BJ (cell line): ENCODE measurements at regions not wholly inside any gene's neighbourhood (a gene's known extent, or its start where the extent isn't known, plus 50 kb on each side); places are given as distances from the start of the nearest gene placed in this dataset.

ENCODE experiments used
- CTCF ChIA-PET: fragments of 350-600 bp; formaldehyde crosslinking; extraction: SDS; loops from one replicate; lab custom pipeline; 2021; ENCODE audit warnings: antibody characterized with exemption, inconsistent platforms; lab: Yijun Ruan, JAX
- POLR2A ChIA-PET: fragments of 300-600 bp; sonication (Branson Sonifier 250); formaldehyde crosslinking; extraction: SDS; loops from one replicate; lab custom pipeline; 2021; ENCODE audit warnings: antibody characterized with exemption; lab: Charles Lee
- DNase-seq: peaks from one replicate; pipeline ENCODE4 v3.0.0-alpha.2; 2011; ENCODE audit warnings: low read depth
- H3K27me3 ChIP-seq: 2 replicates; pipeline ENCODE4 v1.6.0; 2011; ENCODE audit warnings: low read length; ENCODE audit not compliant: control insufficient read depth, insufficient read depth
- H3K36me3 ChIP-seq: 2 replicates; pipeline ENCODE4 v1.5.1; 2011; ENCODE audit warnings: low read length; ENCODE audit not compliant: control insufficient read depth, insufficient read depth
- H3K4me3 ChIP-seq: 2 replicates; pipeline ENCODE4 v1.5.1; 2011; ENCODE audit warnings: low read depth, mild to moderate bottlenecking, control low read depth, low read length
- CTCF ChIP-seq: IDR thresholded peaks from 2 replicates; pipeline ENCODE4 v1.5.1; 2011; ENCODE audit warnings: low read depth, mild to moderate bottlenecking, control low read depth, inconsistent platforms, low read length, moderate library complexity; ENCODE audit not compliant: insufficient read depth

- H3K36me3 ChIP-seq: no peaks in the 10 kb centered on the region
- POLR2A ChIA-PET: no interaction called here
- TF ChIP-seq CTCF: no peak
- CTCF ChIA-PET: no interaction called here
- no peaks in the 10 kb centered on the region for H3K27me3 ChIP-seq
- no peak for DNase-seq
- no peak overlapping the region for H3K4me3 ChIP-seq
Measured at GRCh38 chr13:84983321-84983720, 815.9 kb downstream of the SLITRK6 start.

GRCh38 chr13:84980571-84980970 lies 818.6 kb downstream of the SLITRK6 start:
- ChIA-PET CTCF (interaction anchor here (0.7 kb wide), 1 partner anchor 191 kb away, joined by 3 read pairs; no protein-coding TSS in a partner anchor), POLR2A (no interaction called here)
- TF ChIP-seq CTCF: no peak

GRCh38 chr13:84978851-84979250 lies 820.4 kb downstream of the SLITRK6 start:
- no peak for DNase-seq
- Histone ChIP-seq H3K4me3 (no peak overlapping the region), H3K36me3 (no peaks in the 10 kb centered on the region), H3K27me3 (no peaks in the 10 kb centered on the region)
- POLR2A ChIA-PET: no interaction called here
- CTCF ChIA-PET: no interaction called here
- TF ChIP-seq CTCF: no peak

More at GRCh38 chr13:84980571-84980970, 818.6 kb downstream of the SLITRK6 start:
- no peak for DNase-seq
- Histone ChIP-seq H3K27me3 (no peaks in the 10 kb centered on the region), H3K36me3 (no peaks in the 10 kb centered on the region), H3K4me3 (no peak overlapping the region)

GRCh38 chr13:84973661-84974060 lies 825.6 kb downstream of the SLITRK6 start:
- H3K36me3 ChIP-seq: no peaks in the 10 kb centered on the region
- no peak for TF ChIP-seq CTCF
- ChIA-PET CTCF (no interaction called here), POLR2A (no interaction called here)
- DNase-seq: no peak
- no peaks in the 10 kb centered on the region for H3K27me3 ChIP-seq
- no peak overlapping the region for H3K4me3 ChIP-seq

GRCh38 chr13:84972907-84973306 lies 826.3 kb downstream of the SLITRK6 start:
- ChIA-PET POLR2A (no interaction called here), CTCF (no interaction called here)
- Histone ChIP-seq H3K27me3 (no peaks in the 10 kb centered on the region), H3K36me3 (no peaks in the 10 kb centered on the region), H3K4me3 (no peak overlapping the region)
- TF ChIP-seq CTCF: no peak
- DNase-seq: no peak
